Stimulated activated CD8-positive, alpha-beta memory T cell treated with anti-CD3 and anti-CD28 coated beads, Interleukin-7, amount 100 ng/mL, for 4 hours (primary cell): ENCODE measurements at regions not wholly inside any gene's neighbourhood (a gene's known extent, or its start where the extent isn't known, plus 50 kb on each side); places are given as distances from the start of the nearest gene placed in this dataset.

Experiments used
- DNase-seq, 2 donors: peaks; one replicate each; pipeline ENCODE4 v3.0.0-alpha.2; 2020; ENCODE audit warnings: low read depth in 2 of 2

DNA sequence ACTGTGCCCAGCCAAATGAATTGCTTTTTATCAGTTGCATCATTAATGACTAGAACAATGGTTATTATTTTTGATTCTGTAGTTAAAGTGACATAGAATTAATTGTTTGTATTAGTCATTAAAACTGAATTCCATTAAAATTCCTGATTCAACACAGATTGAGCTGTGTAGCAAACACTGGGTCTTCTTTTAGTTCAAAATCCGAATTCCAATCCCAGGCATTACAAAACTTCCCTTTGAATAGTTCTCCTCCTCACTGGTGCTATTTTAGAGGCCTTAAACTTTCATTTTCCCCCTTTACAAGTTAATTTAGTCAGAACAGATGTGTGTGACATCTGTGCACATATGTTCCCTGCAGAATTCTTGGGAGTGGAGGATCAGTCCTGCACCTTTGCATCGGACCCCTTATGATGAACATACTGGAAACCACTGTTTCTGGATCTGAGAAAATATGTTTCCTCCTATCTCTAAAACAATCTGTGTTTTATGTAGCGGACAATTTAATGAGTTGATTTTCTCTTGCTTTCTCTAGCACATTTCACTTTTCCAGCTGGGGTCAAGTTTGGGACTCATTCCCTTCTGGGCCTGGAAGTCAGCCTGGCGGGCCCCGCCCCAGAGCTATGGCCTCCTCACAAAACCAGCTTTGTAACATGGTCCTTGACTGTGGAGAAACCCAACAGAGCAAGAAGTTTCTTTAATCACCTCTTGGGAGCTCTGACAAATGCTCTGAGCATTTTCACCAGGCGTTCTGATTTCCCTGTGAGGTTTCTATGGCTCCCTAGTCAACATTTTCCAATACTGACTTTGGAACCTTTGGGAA lies 87.9 kb upstream of the MAMDC2 start:
- no peak for DNase-seq

DNA sequence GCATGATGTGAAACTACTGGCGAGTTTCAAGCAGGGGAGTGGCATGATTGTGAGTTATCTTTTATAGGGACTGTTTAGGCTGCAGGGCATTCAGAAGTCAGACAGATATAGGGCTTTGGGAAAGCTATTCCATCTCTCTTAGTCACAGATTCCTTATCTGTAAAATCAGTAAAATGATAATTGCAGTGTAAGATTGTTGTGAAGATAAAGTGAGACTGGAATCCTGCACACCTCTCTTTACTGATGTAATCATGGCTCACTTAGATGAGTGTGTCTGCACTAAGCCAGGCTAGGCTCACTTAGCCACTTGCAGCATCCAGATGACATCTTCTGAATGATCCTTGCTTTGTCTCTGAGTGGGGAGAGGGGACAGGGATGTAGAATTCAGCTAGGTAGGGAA lies 81.8 kb upstream of the MAMDC2 start:
- DNase-seq, result no peak

DNA sequence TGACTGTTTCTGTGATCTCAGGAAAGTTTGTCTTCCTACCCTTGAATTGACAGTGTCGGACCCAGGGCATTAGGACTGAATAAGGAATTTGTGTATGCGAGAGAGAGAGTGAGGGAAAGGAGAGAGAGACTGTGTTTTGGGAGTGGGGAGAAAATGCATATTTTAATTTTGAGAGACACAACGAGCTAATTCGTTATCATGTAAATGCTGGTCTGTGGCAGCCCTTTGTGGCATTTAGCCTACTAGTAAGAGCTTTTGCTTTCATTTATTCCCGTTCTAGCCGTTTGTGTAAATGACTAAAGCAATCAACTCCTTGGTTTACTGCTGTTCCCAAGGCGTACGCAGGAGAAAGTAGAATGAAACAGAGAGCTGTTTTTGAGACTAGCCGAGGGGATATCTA lies 79.8 kb upstream of the MAMDC2 start:
- no peak for DNase-seq

DNA sequence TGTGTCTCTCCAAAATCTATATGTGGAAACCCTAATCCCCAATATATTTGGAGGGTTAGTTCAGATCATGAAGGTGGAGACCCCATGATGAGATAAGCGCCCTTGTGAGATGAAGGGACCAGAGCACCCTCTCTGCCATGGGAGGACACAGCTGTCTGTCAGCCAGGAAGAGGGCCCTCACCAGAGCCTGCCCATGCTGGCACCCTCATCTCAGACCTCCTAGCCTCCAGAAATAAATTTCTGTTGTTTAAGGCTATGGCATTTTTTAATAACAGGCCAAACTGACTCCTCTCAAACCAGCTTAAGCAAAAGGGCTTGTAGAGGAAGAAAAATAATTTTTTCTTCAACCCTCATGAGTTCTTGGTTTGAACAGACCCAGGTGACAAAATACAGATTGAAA lies 79.2 kb upstream of the MAMDC2 start:
- DNase-seq, result no peak

DNA sequence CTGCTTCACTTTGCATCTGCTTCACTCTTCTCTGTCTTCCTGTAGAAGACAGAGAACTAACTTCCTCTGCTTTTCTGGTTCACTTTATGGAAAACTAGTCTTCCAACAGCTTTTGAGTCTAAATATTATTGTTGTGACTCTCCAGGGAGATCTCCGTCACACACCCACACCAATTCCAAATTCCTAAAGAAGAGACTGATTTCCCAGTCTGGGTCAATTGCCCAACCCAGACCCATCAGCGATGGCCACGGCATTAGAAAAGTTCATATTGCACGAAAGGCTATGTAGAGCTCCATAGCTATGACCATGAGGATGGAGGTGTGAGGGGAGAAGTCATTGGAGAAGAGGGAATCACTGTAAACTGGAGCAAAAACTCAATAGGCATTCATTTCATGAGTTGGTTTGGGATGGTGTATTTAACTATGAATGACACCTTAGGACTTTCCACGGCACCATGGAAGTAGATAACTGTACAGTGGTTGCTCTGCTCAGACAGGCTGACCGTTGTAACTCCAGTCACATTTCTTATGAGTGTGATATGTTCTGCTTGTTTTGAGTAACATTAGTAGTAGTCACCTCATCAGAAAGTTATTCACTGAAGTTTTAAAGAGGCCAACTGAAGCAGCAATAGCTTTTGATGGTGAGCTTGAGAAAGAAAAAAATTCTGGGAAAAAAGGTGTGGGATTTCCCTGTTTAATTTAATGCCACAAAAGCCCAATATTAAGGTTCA lies 78.1 kb upstream of the MAMDC2 start:
- no peak for DNase-seq

DNA sequence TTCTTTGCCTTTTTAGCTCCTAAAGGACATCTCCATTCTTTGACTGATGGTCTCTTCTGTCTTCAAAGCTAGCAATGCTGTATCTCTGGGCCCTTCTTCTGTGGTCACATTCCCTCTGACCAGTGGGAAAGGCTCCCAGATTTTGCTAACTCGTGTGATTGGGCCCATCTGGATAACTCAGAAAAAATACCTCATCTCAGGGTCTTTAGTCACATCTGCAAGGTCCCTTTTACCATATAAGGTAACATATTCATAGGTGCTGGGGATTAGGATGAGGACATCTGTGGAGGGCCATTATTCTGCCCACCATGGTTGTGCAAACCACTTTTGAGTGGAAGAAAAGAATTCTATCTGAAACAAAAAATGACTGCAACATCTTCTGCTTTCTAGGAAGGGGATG lies 76.3 kb upstream of the MAMDC2 start:
- no peak for DNase-seq

DNA sequence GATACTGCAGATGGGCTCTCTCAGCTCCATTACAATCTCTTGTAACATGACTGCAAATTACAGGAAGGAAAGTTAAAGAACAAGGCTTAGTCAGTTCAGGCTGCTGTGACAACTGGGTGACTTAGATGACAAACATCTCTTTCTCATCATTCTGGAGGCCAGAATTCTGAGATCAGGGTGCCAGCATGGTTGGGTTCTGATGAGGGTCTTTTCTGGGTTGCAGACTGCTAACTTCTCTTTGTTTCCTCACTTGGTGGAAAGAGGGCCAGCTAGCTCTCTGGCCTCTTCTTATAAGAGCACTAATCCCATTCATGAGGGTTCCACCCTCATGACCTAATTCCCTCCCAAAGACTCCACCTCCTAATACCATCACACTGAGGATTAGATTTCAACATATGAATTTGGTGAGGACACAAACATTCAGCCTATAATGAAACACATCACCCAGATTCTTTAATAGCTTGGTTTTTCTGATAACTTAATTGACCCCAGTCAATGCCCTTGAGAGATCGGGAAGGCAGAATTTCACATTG lies 73.6 kb upstream of the MAMDC2 start:
- no peak for DNase-seq

DNA sequence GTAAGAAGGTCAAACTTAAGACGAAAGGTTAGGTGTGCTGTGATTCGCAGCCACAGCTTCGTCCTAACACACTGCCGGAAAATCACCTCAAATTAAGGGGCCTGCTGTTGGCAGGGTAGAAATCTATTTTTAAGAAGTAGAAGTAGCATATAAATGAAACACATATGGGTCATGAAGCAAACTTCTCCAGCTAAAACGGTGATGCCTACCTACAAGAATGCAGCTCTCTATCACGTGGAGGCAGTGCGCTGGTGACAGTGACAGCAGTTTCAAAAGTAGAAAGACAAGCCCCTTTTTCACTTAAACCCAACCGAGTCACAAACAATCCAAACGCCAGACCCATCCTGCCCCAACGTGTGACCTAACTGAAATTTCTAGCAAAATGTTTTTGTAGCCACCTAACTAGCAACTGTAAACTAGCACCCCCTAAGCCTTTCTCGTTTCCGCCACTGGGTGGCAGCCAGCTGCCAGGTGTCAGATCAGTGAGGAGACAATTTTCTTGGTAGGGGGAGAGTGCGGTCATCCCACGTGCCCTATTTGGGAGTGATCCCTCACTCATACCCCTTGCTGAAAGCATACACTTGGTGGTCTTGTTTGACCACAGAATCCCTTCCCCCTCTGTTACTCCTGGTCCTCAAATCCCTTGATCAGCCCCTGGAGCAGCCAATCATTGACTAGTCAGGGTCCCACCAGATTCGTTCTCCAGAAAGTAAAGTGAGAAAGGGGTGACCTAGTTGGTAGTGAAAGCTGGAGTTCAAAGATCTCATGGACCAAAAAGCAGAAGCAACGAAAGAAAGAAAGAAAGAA lies 71.8 kb upstream of the MAMDC2 start:
- DNase-seq, result peak; percentile 1 to 9

DNA sequence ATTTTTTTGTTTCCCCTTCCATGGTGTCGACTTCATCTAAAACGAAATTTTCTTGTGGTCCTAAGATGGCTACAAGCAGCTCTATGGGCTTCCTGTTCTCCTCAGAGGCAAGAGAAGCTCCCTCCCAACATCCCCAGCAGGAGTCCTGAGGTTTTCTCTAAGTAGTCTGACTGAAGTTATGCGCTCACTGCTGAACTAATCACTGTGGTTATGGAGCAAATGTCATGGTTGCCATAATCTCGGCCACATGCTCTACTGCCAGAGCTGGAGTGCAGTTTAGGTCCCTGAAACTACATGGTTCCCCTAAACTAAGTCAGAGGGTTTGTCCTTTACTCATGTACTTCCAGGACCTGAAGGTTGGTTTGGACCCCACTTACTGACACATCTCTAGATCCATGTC lies 68.0 kb upstream of the MAMDC2 start:
- DNase-seq, result no peak

DNA sequence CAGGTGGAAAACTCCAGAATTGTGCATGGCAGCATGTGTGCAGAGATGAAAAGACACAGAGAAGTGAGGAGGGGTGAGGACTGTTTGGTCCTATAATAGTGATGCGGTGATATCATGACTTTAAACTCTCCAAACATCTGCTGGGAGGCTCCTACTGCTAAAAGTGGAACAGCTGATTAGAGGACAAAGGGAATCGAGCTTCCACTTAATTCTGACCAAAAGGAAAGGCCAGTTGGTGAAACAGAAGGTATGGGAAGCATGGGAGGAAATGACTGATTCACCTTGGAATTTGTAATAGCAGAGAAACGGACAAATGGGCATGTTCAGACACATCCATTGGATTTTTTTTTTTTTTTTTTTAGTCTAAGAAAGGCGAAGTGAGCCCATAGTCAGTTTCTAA lies 67.5 kb upstream of the MAMDC2 start:
- DNase-seq, result no peak

DNA sequence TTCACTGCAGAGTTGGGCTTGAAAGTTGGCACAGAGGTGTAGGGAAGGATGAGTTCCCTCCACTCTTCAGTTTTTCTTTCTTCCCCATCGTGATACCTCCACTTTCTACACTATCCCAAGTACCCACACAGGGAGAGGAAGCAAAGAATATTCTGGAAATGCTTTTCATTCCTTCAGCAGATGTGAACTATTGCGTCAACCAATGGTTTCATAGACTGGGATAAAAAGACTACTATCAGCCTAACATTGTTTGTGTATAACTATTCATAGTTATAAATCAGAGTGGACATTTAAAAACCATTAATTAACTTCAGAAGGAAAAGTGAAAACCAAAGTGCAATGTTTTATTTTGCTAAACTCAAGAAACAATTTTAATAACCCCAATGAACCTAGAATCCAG lies 63.6 kb upstream of the MAMDC2 start:
- DNase-seq, result no peak

DNA sequence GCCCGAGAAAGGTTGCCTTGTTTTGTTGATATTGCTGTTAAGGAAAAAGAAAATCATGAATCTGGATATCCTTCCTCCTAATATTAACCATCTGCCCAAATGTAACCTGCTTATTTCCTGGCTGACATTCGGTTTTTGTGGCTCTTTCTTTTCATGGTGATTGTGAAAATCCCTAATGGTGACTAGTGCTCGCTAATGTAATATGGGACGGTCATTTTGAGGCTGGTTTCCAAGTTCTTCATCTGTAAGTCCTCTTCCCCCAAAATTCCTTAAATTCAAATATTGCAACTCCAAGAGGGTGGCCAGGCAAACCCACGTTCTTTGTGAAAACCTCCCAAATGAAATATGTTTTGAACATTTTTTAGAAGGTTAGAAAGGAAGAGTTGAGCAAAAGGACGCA lies 63.1 kb upstream of the MAMDC2 start:
- no peak for DNase-seq

DNA sequence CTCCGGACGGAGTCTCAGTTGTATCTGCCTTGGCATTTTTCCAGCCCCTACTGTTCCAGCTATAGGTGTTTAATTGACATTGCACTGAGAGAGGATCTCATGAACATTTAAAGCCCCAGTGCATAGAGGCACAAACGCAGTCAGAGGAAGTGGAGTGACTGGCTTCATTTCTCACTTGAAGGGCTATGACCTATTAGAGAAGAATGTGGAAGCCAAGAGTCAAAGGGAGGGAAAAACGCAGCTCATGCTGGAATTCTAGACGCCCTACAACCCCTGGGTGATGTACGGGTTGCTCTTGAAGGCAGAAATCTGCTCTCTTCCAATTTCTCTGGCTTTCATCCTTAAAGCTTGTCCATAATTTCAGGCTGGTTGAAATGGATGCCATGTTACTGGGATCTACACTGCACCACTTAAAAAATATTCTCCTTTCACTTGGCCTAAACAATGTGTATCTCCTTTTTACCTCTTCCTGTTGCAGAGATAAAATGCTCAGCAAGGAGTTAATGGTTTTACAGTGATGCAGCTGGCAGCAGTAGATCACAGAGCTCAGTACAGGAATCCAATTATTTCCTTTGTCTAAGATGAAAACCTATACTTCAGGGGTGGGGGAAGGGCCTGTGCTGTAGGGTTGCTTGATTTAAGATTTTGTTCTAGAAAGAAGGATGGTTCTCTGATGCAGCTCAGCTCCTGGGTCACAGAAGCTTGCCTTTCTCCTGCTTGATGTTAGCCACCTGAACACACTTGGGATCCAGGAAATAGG lies 61.8 kb upstream of the MAMDC2 start:
- DNase-seq, result no peak

DNA sequence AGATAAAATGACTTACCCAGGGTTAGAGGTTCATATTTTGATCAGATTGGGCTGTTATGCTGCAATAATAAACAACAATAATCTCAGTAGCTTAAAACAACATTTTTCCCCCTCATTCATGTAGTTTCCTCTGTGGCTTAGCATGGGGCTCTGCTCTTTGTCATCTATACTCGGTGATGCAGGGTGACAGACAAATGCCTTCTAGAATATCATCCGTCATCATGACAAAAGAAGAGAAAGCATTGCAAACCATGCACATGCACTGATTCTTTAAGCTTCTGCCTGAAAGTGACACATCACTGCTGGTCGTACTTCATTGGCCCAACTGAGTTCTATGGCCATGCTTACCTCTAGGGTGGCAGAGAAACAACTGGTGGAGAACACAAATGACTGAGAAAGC lies 58.8 kb upstream of the MAMDC2 start:
- no peak for DNase-seq

DNA sequence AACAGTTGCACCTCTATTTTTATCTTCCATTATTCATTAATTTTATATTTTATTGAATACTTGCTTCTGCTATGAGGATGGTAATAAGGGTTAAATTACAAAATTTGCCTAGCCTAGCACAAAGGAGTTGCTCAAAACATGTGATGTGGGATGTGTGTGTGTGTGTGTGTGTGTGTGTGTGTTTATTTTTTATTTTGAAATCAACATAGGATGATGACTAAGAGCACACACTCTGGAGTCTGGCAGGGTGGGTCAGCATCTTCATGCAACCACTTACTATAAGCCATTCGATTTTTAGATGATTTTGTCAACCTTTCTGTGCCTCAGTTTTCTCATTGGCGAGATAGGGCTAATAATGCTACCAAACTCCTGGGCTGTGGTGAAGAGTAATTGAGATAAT lies 57.7 kb upstream of the MAMDC2 start:
- DNase-seq, result no peak

DNA sequence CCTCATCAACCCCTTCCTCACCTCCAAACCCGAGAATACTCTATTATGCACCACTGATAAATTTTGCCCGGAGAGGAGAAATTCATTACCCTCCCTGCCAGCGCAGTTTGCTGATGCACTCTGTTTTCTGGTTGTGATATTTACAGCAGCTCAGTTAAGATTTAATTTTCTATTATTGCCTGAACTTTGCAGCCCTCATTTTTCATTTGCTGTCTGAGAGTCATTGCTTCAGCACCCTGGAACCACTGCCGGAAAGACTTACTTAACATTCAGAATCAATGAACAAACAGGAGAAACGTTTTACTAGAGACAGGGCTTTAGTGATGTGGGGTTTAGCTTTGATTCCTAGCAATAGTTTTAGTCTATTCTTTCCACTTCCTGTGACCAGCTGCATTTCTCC lies 56.7 kb upstream of the MAMDC2 start:
- DNase-seq, result no peak

DNA sequence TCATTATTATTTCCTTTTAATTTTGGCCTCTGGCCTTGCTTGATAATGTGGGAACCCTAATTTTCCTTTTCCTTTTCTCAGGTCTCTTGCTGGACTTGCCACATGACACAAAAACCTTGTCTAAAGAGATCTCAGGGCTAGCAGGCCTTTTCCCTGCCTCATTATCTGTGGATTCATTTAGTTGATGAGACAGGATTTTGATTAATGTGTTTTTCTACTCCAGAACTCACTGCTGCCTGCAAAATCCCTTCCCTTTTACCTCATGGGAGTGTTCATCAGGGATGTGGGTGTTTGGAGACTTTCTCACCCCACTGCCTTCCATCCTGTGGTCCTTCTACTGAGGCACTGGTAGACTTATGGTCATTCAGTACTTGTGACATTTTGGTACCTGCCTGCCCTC lies 56.2 kb upstream of the MAMDC2 start:
- no peak for DNase-seq

DNA sequence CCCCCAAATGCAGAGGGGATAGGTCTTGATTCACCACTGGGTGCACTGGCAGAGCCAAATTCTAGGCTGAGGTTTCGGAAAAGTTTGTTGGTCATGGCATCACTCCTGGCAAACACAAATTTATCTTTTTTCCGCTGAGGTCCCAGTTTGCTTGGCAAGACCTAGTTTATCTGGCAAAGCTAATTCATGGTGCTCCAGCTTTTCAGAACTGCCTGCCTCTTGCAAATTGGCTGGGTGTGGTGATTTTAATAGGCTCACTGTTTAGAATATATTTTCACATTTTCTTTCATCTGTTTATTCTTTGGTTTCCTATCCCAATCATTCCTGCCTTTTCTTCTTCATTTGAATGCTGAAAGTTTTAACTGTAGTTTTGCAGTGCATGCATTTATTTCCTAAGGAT lies 50.5 kb upstream of the MAMDC2 start:
- DNase-seq, result no peak
